Bronchial epithelial cell (primary cell): ENCODE measurements at regions not wholly inside any gene's neighbourhood (a gene's known extent, or its start where the extent isn't known, plus 50 kb on each side); places are given as distances from the start of the nearest gene placed in this dataset.
A peak's percentile ranks its signal among the peaks of the same experiment; 100 is the strongest.
"Not testable (repeated sequence)": the region's sequence is repeated elsewhere in the genome, so short reads cannot be mapped to it uniquely, and the experiment has no call there.

Source experiments
- DNase-seq: peaks from one replicate; pipeline ENCODE4 v3.0.0-alpha.2; 2010; ENCODE audit warnings: low read depth
- FAIRE-seq: peaks from 2 replicates; lab custom pipeline; 2011; peaks lifted over from hg19 to GRCh38; lab: Jason Lieb, UNC
- H3K27me3 ChIP-seq: 2 replicates; pipeline ENCODE4 v1.5.1; 2011; ENCODE audit warnings: low read length; ENCODE audit not compliant: control insufficient read depth, insufficient read depth
- H3K36me3 ChIP-seq: 2 replicates; pipeline ENCODE4 v1.5.1; 2011; ENCODE audit warnings: low read length; ENCODE audit not compliant: control insufficient read depth, insufficient read depth
- H3K4me3 ChIP-seq: 2 replicates; pipeline ENCODE4 v1.5.1; 2011; ENCODE audit warnings: mild to moderate bottlenecking, low read depth, low read length, control low read depth
- CTCF ChIP-seq: IDR thresholded peaks from 2 replicates; pipeline ENCODE4 v1.5.1; 2011; ENCODE audit warnings: mild to moderate bottlenecking, moderate library complexity, low read length, control low read depth, inconsistent platforms; ENCODE audit not compliant: insufficient read depth, severe bottlenecking

GRCh38 chr3:182412066-182412465, 381.2 kb upstream of the ATP11B start:
- no peaks in the 10 kb centered on the region for H3K36me3 ChIP-seq
- DNase-seq (peak; percentile 93), FAIRE-seq (peak; percentile 91)
- H3K27me3 ChIP-seq, result no peaks in the 10 kb centered on the region
- H3K4me3 ChIP-seq, result no peak overlapping the region
- TF ChIP-seq CTCF, result no peak

GRCh38 chr3:182413061-182413460, 380.2 kb upstream of the ATP11B start:
- no peak for TF ChIP-seq CTCF
- H3K36me3 ChIP-seq, result no peaks in the 10 kb centered on the region
- H3K27me3 ChIP-seq, result no peaks in the 10 kb centered on the region
- no peak for DNase-seq
- FAIRE-seq, result no peak
- no peak overlapping the region for H3K4me3 ChIP-seq

- Histone ChIP-seq H3K36me3 (no peaks in the 10 kb centered on the region), H3K27me3 (no peaks in the 10 kb centered on the region), H3K4me3 (no peak overlapping the region)
- DNase-seq (no peak), FAIRE-seq (no peak)
- TF ChIP-seq CTCF, result no peak
Measured at GRCh38 chr3:182413682-182414081, 379.6 kb upstream of the ATP11B start.

- FAIRE-seq (no peak), DNase-seq (no peak)
- Histone ChIP-seq H3K36me3 (no peaks in the 10 kb centered on the region), H3K27me3 (no peaks in the 10 kb centered on the region), H3K4me3 (no peak overlapping the region)
- TF ChIP-seq CTCF, result no peak
Measured at GRCh38 chr3:182414586-182414985, 378.7 kb upstream of the ATP11B start.

GRCh38 chr3:182420741-182421140, 372.6 kb upstream of the ATP11B start:
- no peak for TF ChIP-seq CTCF
- Histone ChIP-seq H3K27me3 (no peaks in the 10 kb centered on the region), H3K4me3 (no peak overlapping the region), H3K36me3 (no peaks in the 10 kb centered on the region)
- FAIRE-seq, result no peak
- DNase-seq, result no peak

- TF ChIP-seq CTCF, result no peak
- no peak overlapping the region for H3K4me3 ChIP-seq
- DNase-seq, result no peak
- no peaks in the 10 kb centered on the region for H3K27me3 ChIP-seq
- no peak for FAIRE-seq
- H3K36me3 ChIP-seq, result no peaks in the 10 kb centered on the region
Measured at GRCh38 chr3:182424006-182424405, 369.3 kb upstream of the ATP11B start.

GRCh38 chr3:182425926-182426718, 367.2 kb upstream of the ATP11B start:
- H3K36me3 ChIP-seq, FAIRE-seq, H3K27me3 ChIP-seq, DNase-seq, H3K4me3 ChIP-seq: not testable (repeated sequence)

- FAIRE-seq, H3K27me3 ChIP-seq, H3K36me3 ChIP-seq, DNase-seq, H3K4me3 ChIP-seq: not testable (repeated sequence)
Measured at GRCh38 chr3:182431972-182432371, 361.3 kb upstream of the ATP11B start.
